Esophagus muscularis mucosa (tissue), 4 donors: ENCODE measurements at regions not wholly inside any gene's neighbourhood (a gene's known extent, or its start where the extent isn't known, plus 50 kb on each side); places are given as distances from the start of the nearest gene placed in this dataset.

Experiments used
- DNase-seq: peaks from one replicate; pipeline ENCODE4 v3.0.0-alpha.2; 2017; ENCODE audit errors: extremely low spot score
- H3K27ac ChIP-seq, 4 donors: fragments of 200-600 bp; sonication (generic); replicated peaks in 1 of 4; 1 replicate in 3 of 4; 2 replicates in 1 of 4; pipeline ENCODE4 v1.5.1; 2016 to 2019; ENCODE audit warnings: mild to moderate bottlenecking in 1 of 4
- H3K27me3 ChIP-seq, 4 donors: fragments of 200-600 bp; sonication (generic); one replicate each; pipeline versions ENCODE4 v1.5.1 to v1.6.0; 2016 to 2019
- H3K36me3 ChIP-seq, 4 donors: fragments of 200-600 bp; sonication (generic); one replicate each; pipeline ENCODE4 v1.5.1; 2016 to 2019
- H3K4me1 ChIP-seq, 4 donors: fragments of 200-600 bp; sonication (generic); one replicate each; pipeline ENCODE4 v1.5.1; 2016 to 2019
- H3K4me3 ChIP-seq, 4 donors: fragments of 200-600 bp; sonication (generic); 1 replicate in 2 of 4; 2 replicates in 2 of 4; pipeline ENCODE4 v1.5.1; 2016 to 2019; ENCODE audit warnings: mild to moderate bottlenecking in 4 of 4, moderate library complexity in 1 of 4
- H3K9me3 ChIP-seq, 4 donors: fragments of 200-600 bp; sonication (generic); 1 replicate in 3 of 4; 2 replicates in 1 of 4; pipeline ENCODE4 v1.5.1; 2016 to 2019
- CTCF ChIP-seq, 3 experiments: fragments of 200-600 bp in 2 of 3; fragments of 450-650 bp in 1 of 3; sonication (generic) in 2 of 3; IDR thresholded peaks; one replicate each; pipeline ENCODE4 v1.5.1; 2017 to 2019; ENCODE audit warnings: antibody characterized with exemption in 3 of 3, mild to moderate bottlenecking in 2 of 3, moderate library complexity in 1 of 3
- EP300 ChIP-seq: sonication (generic); formaldehyde crosslinking; IDR thresholded peaks from one replicate; pipeline ENCODE4 v1.6.1; 2017; ENCODE audit warnings: antibody characterized with exemption
- POLR2A ChIP-seq: fragments of 450-650 bp; IDR thresholded peaks from one replicate; pipeline ENCODE4 v1.6.1; 2017; ENCODE audit warnings: antibody characterized with exemption, moderate library complexity, mild to moderate bottlenecking, low read depth
- POLR2AphosphoS5 ChIP-seq, 2 donors: sonication (generic); formaldehyde crosslinking; IDR thresholded peaks; one replicate each; pipeline ENCODE4 v1.6.1; 2017; ENCODE audit warnings: antibody characterized with exemption in 2 of 2
- WGBS: methylation state at CpG from one replicate; pipeline ENCODE4 v1.1.5; 2018; 5-methylcytosine and 5-hydroxymethylcytosine counted together
- intact Hi-C: fragments of 100-400 bp; cut with DNase I; formaldehyde crosslinking; loops from one replicate; pipeline ENCODE4 v1.15.1; 2023

- Histone ChIP-seq H3K9me3 (no peaks in the 10 kb centered on the region), H3K4me1 (no peaks in the 10 kb centered on the region), H3K27ac (no peak overlapping the region), H3K36me3 (no peaks in the 10 kb centered on the region), H3K4me3 (no peak overlapping the region), H3K27me3 (no peaks in the 10 kb centered on the region)
- intact Hi-C loops, result no loop called here
- TF ChIP-seq POLR2AphosphoS5 (IDR thresholded peaks at IDR 0.05), result no peak
- no peak for TF ChIP-seq EP300
- no peak for TF ChIP-seq CTCF (IDR thresholded peaks at IDR 0.05)
- TF ChIP-seq POLR2A, result no peak
- WGBS, result 83% methylated on average over 5 of the region's 5 CpGs
- peak; percentile 17 for DNase-seq
These were observed 142.8 kb upstream of the MYLIP start for GRCh38 chr6:15986027-15986629.

GRCh38 chr6:15985379-15985959 is 143.4 kb upstream of the MYLIP start:
- H3K27me3 ChIP-seq, result no peaks in the 10 kb centered on the region
- WGBS, result 80% methylated on average over 3 of the region's 3 CpGs
- H3K27ac ChIP-seq, result no peak overlapping the region
- H3K9me3 ChIP-seq, result no peaks in the 10 kb centered on the region
- intact Hi-C loops, result no loop called here
- TF ChIP-seq CTCF (IDR thresholded peaks at IDR 0.05) (no peak), EP300 (no peak), POLR2A (no peak), POLR2AphosphoS5 (IDR thresholded peaks at IDR 0.05) (no peak)
- no peaks in the 10 kb centered on the region for H3K36me3 ChIP-seq
- no peak overlapping the region for H3K4me3 ChIP-seq
- DNase-seq, result no peak
- no peaks in the 10 kb centered on the region for H3K4me1 ChIP-seq

GRCh38 chr6:15981956-15982355 is 146.9 kb upstream of the MYLIP start:
- intact Hi-C loops, result no loop called here
- TF ChIP-seq POLR2A, result no peak
- no peak for TF ChIP-seq CTCF (IDR thresholded peaks at IDR 0.05)
- TF ChIP-seq EP300, result no peak
- no peak for TF ChIP-seq POLR2AphosphoS5 (IDR thresholded peaks at IDR 0.05)

GRCh38 chr6:15980801-15981200 is 148.1 kb upstream of the MYLIP start:
- WGBS, result 87% methylated on average over 4 of the region's 4 CpGs
- Histone ChIP-seq H3K27me3 (no peaks in the 10 kb centered on the region), H3K4me3 (no peak overlapping the region), H3K4me1 (no peaks in the 10 kb centered on the region), H3K9me3 (no peaks in the 10 kb centered on the region), H3K27ac (no peak overlapping the region), H3K36me3 (no peaks in the 10 kb centered on the region)
- intact Hi-C loops, result no loop called here
- TF ChIP-seq POLR2AphosphoS5 (IDR thresholded peaks at IDR 0.05) (no peak), EP300 (no peak), POLR2A (no peak), CTCF (IDR thresholded peaks at IDR 0.05) (no peak)
- peak; percentile 47 for DNase-seq

More at GRCh38 chr6:15981956-15982355, 146.9 kb upstream of the MYLIP start:
- no peaks in the 10 kb centered on the region for H3K36me3 ChIP-seq
- H3K4me3 ChIP-seq, result no peak overlapping the region
- H3K27ac ChIP-seq, result no peak overlapping the region
- 94% methylated on average over 6 of the region's 9 CpGs for WGBS
- no peaks in the 10 kb centered on the region for H3K4me1 ChIP-seq
- peak; percentile 55 for DNase-seq
- no peaks in the 10 kb centered on the region for H3K9me3 ChIP-seq
- no peaks in the 10 kb centered on the region for H3K27me3 ChIP-seq

- no peaks in the 10 kb centered on the region for H3K4me1 ChIP-seq
- no peaks in the 10 kb centered on the region for H3K27me3 ChIP-seq
- H3K36me3 ChIP-seq, result no peaks in the 10 kb centered on the region
- H3K9me3 ChIP-seq, result peaks cover 0 to 4% (median 0%) of the 10 kb centered on the region in 4 donors
- TF ChIP-seq POLR2AphosphoS5 (IDR thresholded peaks at IDR 0.05) (no peak), EP300 (no peak), POLR2A (no peak)
- H3K4me3 ChIP-seq, result no peak overlapping the region
- no peak overlapping the region for H3K27ac ChIP-seq
- intact Hi-C loops, result no loop called here
- no peak for DNase-seq
These were observed 150.5 kb upstream of the MYLIP start for GRCh38 chr6:15978426-15978825.
